BJ (cell line): ENCODE measurements at regions not wholly inside any gene's neighbourhood (a gene's known extent, or its start where the extent isn't known, plus 50 kb on each side); places are given as distances from the start of the nearest gene placed in this dataset.
"Not testable (repeated sequence)": the region's sequence is repeated elsewhere in the genome, so short reads cannot be mapped to it uniquely, and the experiment has no call there.

Experiments
- CTCF ChIA-PET: fragments of 350-600 bp; formaldehyde crosslinking; extraction: SDS; loops from one replicate; lab custom pipeline; 2021; ENCODE audit warnings: antibody characterized with exemption, inconsistent platforms; lab: Yijun Ruan, JAX
- POLR2A ChIA-PET: fragments of 300-600 bp; sonication (Branson Sonifier 250); formaldehyde crosslinking; extraction: SDS; loops from one replicate; lab custom pipeline; 2021; ENCODE audit warnings: antibody characterized with exemption; lab: Charles Lee
- DNase-seq: peaks from one replicate; pipeline ENCODE4 v3.0.0-alpha.2; 2011; ENCODE audit warnings: low read depth
- H3K27me3 ChIP-seq: 2 replicates; pipeline ENCODE4 v1.6.0; 2011; ENCODE audit warnings: low read length; ENCODE audit not compliant: control insufficient read depth, insufficient read depth
- H3K36me3 ChIP-seq: 2 replicates; pipeline ENCODE4 v1.5.1; 2011; ENCODE audit warnings: low read length; ENCODE audit not compliant: control insufficient read depth, insufficient read depth
- H3K4me3 ChIP-seq: 2 replicates; pipeline ENCODE4 v1.5.1; 2011; ENCODE audit warnings: low read depth, mild to moderate bottlenecking, control low read depth, low read length
- CTCF ChIP-seq: IDR thresholded peaks from 2 replicates; pipeline ENCODE4 v1.5.1; 2011; ENCODE audit warnings: low read depth, mild to moderate bottlenecking, control low read depth, inconsistent platforms, low read length, moderate library complexity; ENCODE audit not compliant: insufficient read depth

GRCh38 chr5:110824936-110825441 lies 86.2 kb downstream of the SLC25A46 start:
- Histone ChIP-seq H3K27me3 (no peaks in the 10 kb centered on the region), H3K4me3 (no peak overlapping the region), H3K36me3 (no peaks in the 10 kb centered on the region)
- POLR2A ChIA-PET, result no interaction called here
- no peak for TF ChIP-seq CTCF
- CTCF ChIA-PET, result interaction anchor here (1.1 kb wide), 1 partner anchor 158 kb away, joined by 3 read pairs; no protein-coding TSS in a partner anchor
- DNase-seq, result no peak

- CTCF ChIA-PET, result interaction anchor here (0.6 kb wide), 1 partner anchor 625 kb away, joined by 3 read pairs; no protein-coding TSS in a partner anchor
- no peak for DNase-seq
Measured at GRCh38 chr5:110832683-110833082, 93.9 kb downstream of the SLC25A46 start.

DNA sequence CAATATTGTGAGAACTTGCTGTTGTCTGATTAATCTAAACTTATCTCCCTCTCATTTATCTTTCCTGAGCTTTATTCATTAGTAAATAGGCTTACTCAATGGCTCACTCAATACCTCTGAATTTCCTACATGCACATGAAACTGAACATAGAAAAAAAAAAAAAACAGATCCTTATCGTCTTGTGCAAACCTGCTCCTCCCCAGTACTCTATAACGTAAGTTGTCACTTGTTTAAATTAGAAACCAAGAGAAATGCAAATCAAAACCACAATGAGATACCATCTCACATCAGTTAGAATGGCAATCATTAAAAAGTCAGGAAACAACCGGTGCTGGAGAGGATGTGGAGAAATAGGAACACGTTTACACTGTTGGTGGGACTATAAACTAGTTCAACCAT lies 96.1 kb downstream of the SLC25A46 start:
- H3K36me3 ChIP-seq, H3K4me3 ChIP-seq, POLR2A ChIA-PET, CTCF ChIA-PET, H3K27me3 ChIP-seq, DNase-seq: not testable (repeated sequence)

More at GRCh38 chr5:110832683-110833082, 93.9 kb downstream of the SLC25A46 start:
- Histone ChIP-seq H3K36me3 (no peaks in the 10 kb centered on the region), H3K27me3 (no peaks in the 10 kb centered on the region), H3K4me3 (no peak overlapping the region)
- POLR2A ChIA-PET, result no interaction called here
- TF ChIP-seq CTCF, result no peak

DNA sequence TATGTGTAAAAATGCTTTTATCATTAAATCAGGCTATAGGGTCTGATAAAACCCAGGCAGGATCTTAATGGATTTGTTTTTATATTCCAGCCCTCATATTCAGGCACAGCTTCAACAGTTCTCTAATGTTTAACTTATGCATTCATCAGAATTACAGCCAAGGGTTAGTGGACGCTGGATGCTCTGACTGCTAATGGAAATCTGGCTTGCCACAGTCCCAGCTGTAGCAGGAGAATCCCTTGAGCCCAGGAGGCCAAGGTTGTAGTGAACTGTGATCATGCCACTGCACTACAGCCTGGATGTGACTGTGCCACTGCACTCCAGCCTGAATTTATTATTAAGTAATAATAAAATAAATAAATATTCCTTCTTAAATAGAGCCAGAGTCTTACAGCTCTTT lies 98.0 kb downstream of the SLC25A46 start:
- TF ChIP-seq CTCF, result no peak
- Histone ChIP-seq H3K27me3 (no peaks in the 10 kb centered on the region), H3K36me3 (no peaks in the 10 kb centered on the region), H3K4me3 (no peak overlapping the region)
- CTCF ChIA-PET, result no interaction called here
- no peak for DNase-seq
- POLR2A ChIA-PET, result no interaction called here

DNA sequence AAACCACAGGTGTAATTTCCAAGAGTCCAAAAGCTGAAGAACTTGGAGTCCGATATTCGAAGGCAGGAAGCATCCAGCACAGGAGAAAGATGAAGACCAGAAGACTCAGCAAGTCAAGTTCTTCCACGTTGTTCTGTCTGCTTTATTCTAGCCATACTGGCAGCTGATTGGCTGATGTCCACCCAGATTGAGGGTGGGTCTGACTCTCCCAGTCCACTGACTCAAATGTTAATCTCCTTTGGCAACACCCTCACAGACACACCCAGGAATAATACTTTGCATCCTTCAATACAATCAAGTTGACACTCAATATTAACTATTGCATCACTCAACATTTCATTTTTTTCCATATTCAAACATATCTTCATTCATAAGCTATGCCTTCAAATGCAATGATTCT lies 99.5 kb downstream of the SLC25A46 start:
- CTCF ChIA-PET, H3K36me3 ChIP-seq, POLR2A ChIA-PET, H3K4me3 ChIP-seq, DNase-seq, H3K27me3 ChIP-seq: not testable (repeated sequence)

GRCh38 chr5:110838961-110839360 lies 100.2 kb downstream of the SLC25A46 start:
- Histone ChIP-seq H3K27me3 (no peaks in the 10 kb centered on the region), H3K4me3 (no peak overlapping the region), H3K36me3 (no peaks in the 10 kb centered on the region)
- ChIA-PET CTCF (no interaction called here), POLR2A (no interaction called here)
- DNase-seq, result no peak
- TF ChIP-seq CTCF, result no peak
